Vagina (tissue), 2 donors: ENCODE measurements at regions not wholly inside any gene's neighbourhood (a gene's known extent, or its start where the extent isn't known, plus 50 kb on each side); places are given as distances from the start of the nearest gene placed in this dataset.

Experiments
- POLR2AphosphoS5 ChIP-seq, 2 donors: sonication (generic); formaldehyde crosslinking; IDR thresholded peaks; one replicate each; pipeline ENCODE4 v1.9.0; 2017; ENCODE audit warnings: antibody characterized with exemption in 2 of 2, mild to moderate bottlenecking in 2 of 2, low read depth in 1 of 2; ENCODE audit not compliant: insufficient read depth in 1 of 2
- TF ChIP-seq, protein P1 (sequence below), 3 experiments: fragments of 450-650 bp in 2 of 3; fragments of 200-600 bp in 1 of 3; sonication (generic) in 1 of 3; IDR thresholded peaks; one replicate each; pipeline ENCODE4 v1.5.1; 2017 to 2019; ENCODE audit warnings: antibody characterized with exemption in 3 of 3, mild to moderate bottlenecking in 2 of 3, moderate library complexity in 2 of 3

DNA sequence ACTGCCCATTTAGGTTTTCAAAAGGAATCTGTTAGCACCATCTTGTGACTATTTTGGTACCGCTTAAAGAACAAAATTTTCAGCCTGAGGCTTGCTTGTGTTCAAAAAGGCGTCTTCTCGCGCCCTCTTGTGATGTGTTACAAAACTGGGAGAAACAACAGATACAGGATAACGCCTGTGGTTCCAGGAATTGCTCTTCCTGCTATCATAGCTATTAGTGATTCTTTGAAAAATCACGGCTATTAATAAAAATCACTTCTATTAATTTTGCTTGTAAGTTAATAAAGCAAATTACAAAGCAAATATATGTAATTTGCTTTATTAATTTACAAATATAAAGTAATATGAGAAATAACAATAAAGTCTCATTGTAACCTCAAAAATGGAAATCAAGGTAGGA is 82.2 kb upstream of the ABCD3 start:
- TF ChIP-seq, protein P1, sequence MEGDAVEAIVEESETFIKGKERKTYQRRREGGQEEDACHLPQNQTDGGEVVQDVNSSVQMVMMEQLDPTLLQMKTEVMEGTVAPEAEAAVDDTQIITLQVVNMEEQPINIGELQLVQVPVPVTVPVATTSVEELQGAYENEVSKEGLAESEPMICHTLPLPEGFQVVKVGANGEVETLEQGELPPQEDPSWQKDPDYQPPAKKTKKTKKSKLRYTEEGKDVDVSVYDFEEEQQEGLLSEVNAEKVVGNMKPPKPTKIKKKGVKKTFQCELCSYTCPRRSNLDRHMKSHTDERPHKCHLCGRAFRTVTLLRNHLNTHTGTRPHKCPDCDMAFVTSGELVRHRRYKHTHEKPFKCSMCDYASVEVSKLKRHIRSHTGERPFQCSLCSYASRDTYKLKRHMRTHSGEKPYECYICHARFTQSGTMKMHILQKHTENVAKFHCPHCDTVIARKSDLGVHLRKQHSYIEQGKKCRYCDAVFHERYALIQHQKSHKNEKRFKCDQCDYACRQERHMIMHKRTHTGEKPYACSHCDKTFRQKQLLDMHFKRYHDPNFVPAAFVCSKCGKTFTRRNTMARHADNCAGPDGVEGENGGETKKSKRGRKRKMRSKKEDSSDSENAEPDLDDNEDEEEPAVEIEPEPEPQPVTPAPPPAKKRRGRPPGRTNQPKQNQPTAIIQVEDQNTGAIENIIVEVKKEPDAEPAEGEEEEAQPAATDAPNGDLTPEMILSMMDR (IDR thresholded peaks at IDR 0.05) = peak; percentile 90 to 93 (median 91)
- TF ChIP-seq POLR2AphosphoS5 (IDR thresholded peaks at IDR 0.05; ENCODE audit: insufficient read depth in 1 of 2, low read depth in 1 of 2) = peak in 1 of 2 donors; percentile 79
